ENCODE measurements at regions not wholly inside any gene's neighbourhood (a gene's known extent, or its start where the extent isn't known, plus 50 kb on each side); places are given as distances from the start of the nearest gene placed in this dataset.

- POLR2A ChIA-PET (ENCODE audit: partially characterized antibody) = no interaction called here
- TF ChIP-seq RAD21 (IDR thresholded peaks at IDR 0.05 in 1 of 2, conservative IDR thresholded peaks at IDR 0.05 in 1 of 2; ENCODE audit: low read depth in 2 of 2, low read length in 2 of 2) (no peak), TCF12 (IDR thresholded peaks at IDR 0.05; ENCODE audit: low read depth, low read length) (no peak), CEBPB (IDR thresholded peaks at IDR 0.05; ENCODE audit: low read depth, low read length) (no peak), PHF8 (conservative IDR thresholded peaks at IDR 0.05; ENCODE audit: low read depth, low read length) (no peak), SP2 (IDR thresholded peaks at IDR 0.05; ENCODE audit: low read length) (no peak), BRCA1 (IDR thresholded peaks at IDR 0.05; ENCODE audit: low read depth, low read length) (no peak), JUN (IDR thresholded peaks at IDR 0.05; ENCODE audit: low read depth, low read length) (no peak), CREB1 (IDR thresholded peaks at IDR 0.05) (no peak), GABPA (IDR thresholded peaks at IDR 0.05; ENCODE audit: borderline replicate concordance, insufficient read depth, low read length) (no peak), RBBP5 (IDR thresholded peaks at IDR 0.05; ENCODE audit: borderline replicate concordance, low read depth, low read length) (no peak)
- Histone ChIP-seq H3K23ac (ENCODE audit: insufficient read length) (no peak overlapping the region), H3K18ac (ENCODE audit: extremely low read depth, low read length) (no peak overlapping the region), H2BK5ac (ENCODE audit: low read depth, low read length) (no peak overlapping the region), H3K79me1 (ENCODE audit: low read depth, low read length) (no peaks in the 10 kb centered on the region), H3K4me2 (ENCODE audit: insufficient read depth in 1 of 2, low read depth in 2 of 2, low read length in 2 of 2) (no peak overlapping the region), H4K91ac (replicated peaks; ENCODE audit: insufficient read length, low read length) (no peak overlapping the region), H2BK120ac (replicated peaks; ENCODE audit: low read depth, low read length) (no peak overlapping the region), H3K4me3 (ENCODE audit: extremely low read depth in 1 of 4, insufficient read depth in 2 of 4, low read depth in 3 of 4, low read length in 4 of 4) (no peak overlapping the region), H3K56ac (replicated peaks; ENCODE audit: insufficient read length, low read depth, low read length) (no peak overlapping the region), H2AFZ (ENCODE audit: low read length) (no peak overlapping the region), H3K14ac (ENCODE audit: insufficient read length) (no peak overlapping the region), H4K8ac (ENCODE audit: extremely low read depth, insufficient read depth, low read length) (no peak overlapping the region), H3K27me3 (replicated peaks in 1 of 4; ENCODE audit: control insufficient read depth in 3 of 4, extremely low read depth in 1 of 4, insufficient read depth in 3 of 4, low read length in 3 of 4) (peaks cover 0 to 1% (median 0%) of the 10 kb centered on the region in 4 experiments; a peak in 1 of 7 replicates), H3K79me2 (ENCODE audit: control insufficient read depth in 1 of 2, insufficient read depth in 2 of 2, low read length in 2 of 2) (no peaks in the 10 kb centered on the region), H2BK20ac (ENCODE audit: low read length) (no peak overlapping the region), H2BK12ac (ENCODE audit: low read depth, low read length) (no peak overlapping the region), H3K9ac (replicated peaks in 1 of 4; ENCODE audit: extremely low read depth in 1 of 4, low read depth in 3 of 4, low read length in 3 of 4) (no peak overlapping the region), H3K27ac (ENCODE audit: low read depth, low read length) (no peak overlapping the region), H2AK5ac (ENCODE audit: low read depth, low read length) (no peak overlapping the region), H3K4me1 (replicated peaks in 1 of 4; ENCODE audit: control insufficient read depth in 3 of 4, insufficient read depth in 4 of 4, low read length in 3 of 4) (no peaks in the 10 kb centered on the region), H3K4ac (replicated peaks; ENCODE audit: insufficient read length, low read depth, low read length) (no peak overlapping the region), H3K9me3 (ENCODE audit: insufficient read depth in 2 of 2, low read depth in 1 of 2, low read length in 1 of 2) (peaks cover 33 to 44% of the 10 kb centered on the region in 2 experiments), H4K5ac (ENCODE audit: insufficient read length, low read depth, low read length) (no peak overlapping the region), H4K20me1 (replicated peaks in 1 of 2; ENCODE audit: control insufficient read depth in 1 of 2, insufficient read depth in 2 of 2, low read length in 2 of 2) (no peaks in the 10 kb centered on the region), H3K36me3 (ENCODE audit: control insufficient read depth in 2 of 4, insufficient read depth in 4 of 4, low read length in 3 of 4) (no peaks in the 10 kb centered on the region; a peak in 1 of 8 replicates), H3K23me2 (ENCODE audit: low read depth, low read length) (no peaks in the 10 kb centered on the region), H2BK15ac (ENCODE audit: low read length) (no peak overlapping the region)
- no peak for FAIRE-seq
- DNase-seq (ENCODE audit: low read depth in 1 of 2, low spot score in 2 of 2) = no peak
- CTCF ChIA-PET (ENCODE audit: partially characterized antibody) = no interaction called here
Measured at GRCh38 chr5:45893309-45893708, 197.1 kb upstream of the HCN1 start.
